ENCODE measurements at regions not wholly inside any gene's neighbourhood (a gene's known extent, or its start where the extent isn't known, plus 50 kb on each side); places are given as distances from the start of the nearest gene placed in this dataset.

DNA sequence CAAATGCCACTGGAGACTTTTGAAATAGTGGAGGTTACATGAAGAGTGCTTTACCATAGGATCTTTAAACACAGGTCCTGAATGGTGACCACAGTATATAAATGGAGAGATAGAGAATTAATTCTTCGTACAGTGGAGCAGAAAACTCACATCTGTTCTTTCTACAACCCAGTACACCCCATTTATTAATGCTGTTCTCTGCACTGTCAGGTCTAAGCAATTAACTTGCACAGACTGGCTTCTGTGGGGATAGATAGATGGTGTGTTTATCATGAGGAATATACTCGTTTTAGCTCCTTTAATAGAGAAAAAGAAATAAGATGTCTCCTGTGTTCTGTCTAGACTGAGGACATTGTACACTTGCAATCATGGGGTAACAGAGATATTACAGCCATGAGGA is 494.3 kb downstream of the TRHDE start:
- no peak for DNase-seq
- H3K27ac ChIP-seq, result no peak overlapping the region
- in situ Hi-C loops (cut with MboI), result no loop called here
- TF ChIP-seq EZH2phosphoT487 (IDR thresholded peaks at IDR 0.05; ENCODE audit: insufficient read depth, low read depth) (no peak), EZH2 (IDR thresholded peaks at IDR 0.05; ENCODE audit: insufficient read depth, poor library complexity, severe bottlenecking) (no peak)
- no peaks in the 10 kb centered on the region for H3F3A ChIP-seq (ENCODE audit: insufficient read depth)
- no peaks in the 10 kb centered on the region for H3K9me3 ChIP-seq (ENCODE audit: low read depth)
- no peak overlapping the region for H3K4me2 ChIP-seq (ENCODE audit: unreplicated experiment)
- no peak overlapping the region for H3K9ac ChIP-seq
- H3K4me1 ChIP-seq (ENCODE audit: insufficient read depth), result no peaks in the 10 kb centered on the region
- H2AFZ ChIP-seq, result no peak overlapping the region
- no peaks in the 10 kb centered on the region for H3K36me3 ChIP-seq (ENCODE audit: low read depth)
- no peaks in the 10 kb centered on the region for H4K20me1 ChIP-seq (ENCODE audit: insufficient read depth)
- H3K79me2 ChIP-seq (ENCODE audit: insufficient read depth), result no peaks in the 10 kb centered on the region
- WGBS, 2 experiments (ENCODE audit: low coverage in 1 of 2, low lambda C conversion rate in 2 of 2, missing lambda C conversion rate in 2 of 2), result 0 to 2% methylated on average over 2 of the region's 2 CpGs
- no peak overlapping the region for H3K4me3 ChIP-seq
- H3K27me3 ChIP-seq (replicated peaks; ENCODE audit: insufficient read depth), result no peaks in the 10 kb centered on the region
- H3K9me2 ChIP-seq (ENCODE audit: insufficient read depth), result no peaks in the 10 kb centered on the region

DNA sequence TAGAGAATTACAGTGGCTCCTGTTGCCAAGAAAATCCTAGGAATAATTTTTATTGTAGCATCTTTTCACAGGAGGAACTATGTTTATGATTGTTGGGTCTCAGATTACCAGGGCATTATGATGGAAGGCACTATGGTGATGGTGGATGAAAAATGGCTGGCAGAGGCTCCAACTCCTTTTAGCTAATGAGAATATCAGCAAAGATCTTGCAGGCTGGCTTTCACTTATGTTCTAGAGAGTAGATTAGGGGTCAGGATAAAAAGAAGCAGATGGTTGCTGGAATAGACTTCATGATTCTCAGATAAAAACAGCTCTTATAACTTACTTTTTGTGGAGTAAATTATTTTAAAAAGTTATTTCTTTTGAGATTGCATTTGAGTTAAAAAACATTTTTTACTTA is 501.9 kb downstream of the TRHDE start:
- no peak for DNase-seq
- no peak overlapping the region for H3K9ac ChIP-seq
- H3K27ac ChIP-seq, result no peak overlapping the region
- H3F3A ChIP-seq (ENCODE audit: insufficient read depth), result no peaks in the 10 kb centered on the region
- no peak overlapping the region for H2AFZ ChIP-seq
- no peaks in the 10 kb centered on the region for H3K4me1 ChIP-seq (ENCODE audit: insufficient read depth)
- in situ Hi-C loops (cut with MboI), result no loop called here
- no peaks in the 10 kb centered on the region for H3K9me3 ChIP-seq (ENCODE audit: low read depth)
- TF ChIP-seq EZH2 (IDR thresholded peaks at IDR 0.05; ENCODE audit: insufficient read depth, poor library complexity, severe bottlenecking) (no peak), EZH2phosphoT487 (IDR thresholded peaks at IDR 0.05; ENCODE audit: insufficient read depth, low read depth) (no peak)
- no peaks in the 10 kb centered on the region for H4K20me1 ChIP-seq (ENCODE audit: insufficient read depth)
- H3K36me3 ChIP-seq (ENCODE audit: low read depth), result no peaks in the 10 kb centered on the region
- H3K4me2 ChIP-seq (ENCODE audit: unreplicated experiment), result no peak overlapping the region
- H3K27me3 ChIP-seq (replicated peaks; ENCODE audit: insufficient read depth), result no peaks in the 10 kb centered on the region
- H3K79me2 ChIP-seq (ENCODE audit: insufficient read depth), result no peaks in the 10 kb centered on the region
- no peaks in the 10 kb centered on the region for H3K9me2 ChIP-seq (ENCODE audit: insufficient read depth)
- no peak overlapping the region for H3K4me3 ChIP-seq

DNA sequence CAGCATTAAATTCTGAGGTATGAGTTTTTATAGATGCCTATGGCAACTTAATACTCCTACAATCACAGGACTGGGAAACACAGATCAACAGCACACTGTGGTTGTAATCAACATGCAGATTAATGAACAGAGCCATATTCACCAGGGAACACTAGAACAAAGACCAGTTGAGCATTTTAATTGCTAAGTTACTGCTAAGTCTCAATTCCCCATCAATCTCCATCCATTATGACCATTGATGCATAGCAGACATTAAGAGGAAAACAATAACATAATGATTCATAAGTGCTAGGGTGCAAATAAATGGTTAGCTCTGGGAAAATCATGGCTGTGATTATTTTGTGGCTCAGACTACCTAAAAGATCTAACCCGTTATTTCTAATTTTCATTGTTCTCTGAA is 505.6 kb downstream of the TRHDE start:
- in situ Hi-C loops (cut with MboI), result no loop called here
- H3K27me3 ChIP-seq (replicated peaks; ENCODE audit: insufficient read depth), result no peaks in the 10 kb centered on the region
- no peaks in the 10 kb centered on the region for H3F3A ChIP-seq (ENCODE audit: insufficient read depth)
- H3K27ac ChIP-seq, result no peak overlapping the region
- H3K9me3 ChIP-seq (ENCODE audit: low read depth), result no peaks in the 10 kb centered on the region
- no peak for DNase-seq
- 24 to 25% methylated on average over 1 of the region's 1 CpG for WGBS, 2 experiments (ENCODE audit: low coverage in 1 of 2, low lambda C conversion rate in 2 of 2, missing lambda C conversion rate in 2 of 2)
- TF ChIP-seq EZH2phosphoT487 (IDR thresholded peaks at IDR 0.05; ENCODE audit: insufficient read depth, low read depth) (no peak), EZH2 (IDR thresholded peaks at IDR 0.05; ENCODE audit: insufficient read depth, poor library complexity, severe bottlenecking) (no peak)
- no peaks in the 10 kb centered on the region for H3K4me1 ChIP-seq (ENCODE audit: insufficient read depth)
- no peak overlapping the region for H3K4me3 ChIP-seq
- no peaks in the 10 kb centered on the region for H4K20me1 ChIP-seq (ENCODE audit: insufficient read depth)
- no peak overlapping the region for H2AFZ ChIP-seq
- no peaks in the 10 kb centered on the region for H3K79me2 ChIP-seq (ENCODE audit: insufficient read depth)
- H3K9me2 ChIP-seq (ENCODE audit: insufficient read depth), result no peaks in the 10 kb centered on the region
- H3K36me3 ChIP-seq (ENCODE audit: low read depth), result no peaks in the 10 kb centered on the region
- H3K9ac ChIP-seq, result no peak overlapping the region
- H3K4me2 ChIP-seq (ENCODE audit: unreplicated experiment), result no peak overlapping the region

DNA sequence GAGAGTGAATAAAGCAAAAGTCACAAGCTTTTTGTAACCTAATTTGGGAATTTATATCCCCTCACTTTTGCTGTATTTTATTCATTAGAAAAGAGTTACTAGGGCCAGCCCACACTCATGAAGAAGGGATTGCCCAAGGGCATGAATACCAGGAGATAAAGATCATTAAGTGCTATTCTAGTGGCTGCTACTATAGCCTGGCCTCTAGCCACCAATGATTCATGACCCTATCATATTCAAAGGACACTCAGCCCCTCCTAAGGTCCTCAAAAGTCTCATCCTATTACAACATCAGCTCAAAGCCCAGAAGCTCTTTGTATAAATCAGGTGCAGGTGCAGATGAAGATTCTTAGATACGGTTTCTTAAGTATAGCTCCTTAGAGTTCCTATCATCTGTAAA is 518.1 kb downstream of the TRHDE start:
- H3K4me2 ChIP-seq (ENCODE audit: unreplicated experiment), result no peak overlapping the region
- H3K4me1 ChIP-seq (ENCODE audit: insufficient read depth), result no peaks in the 10 kb centered on the region
- in situ Hi-C loops (cut with MboI), result no loop called here
- no peak overlapping the region for H3K9ac ChIP-seq
- H3K4me3 ChIP-seq, result no peak overlapping the region
- WGBS, 2 experiments (ENCODE audit: low coverage in 1 of 2, low lambda C conversion rate in 2 of 2, missing lambda C conversion rate in 2 of 2), result 38 to 49% methylated on average over 1 of the region's 1 CpG
- H3K27me3 ChIP-seq (replicated peaks; ENCODE audit: insufficient read depth), result no peaks in the 10 kb centered on the region
- TF ChIP-seq EZH2phosphoT487 (IDR thresholded peaks at IDR 0.05; ENCODE audit: insufficient read depth, low read depth) (no peak), EZH2 (IDR thresholded peaks at IDR 0.05; ENCODE audit: insufficient read depth, poor library complexity, severe bottlenecking) (no peak)
- no peak overlapping the region for H2AFZ ChIP-seq
- H3K36me3 ChIP-seq (ENCODE audit: low read depth), result no peaks in the 10 kb centered on the region
- peak; percentile 3 for DNase-seq
- H3K9me2 ChIP-seq (ENCODE audit: insufficient read depth), result no peaks in the 10 kb centered on the region
- H3K79me2 ChIP-seq (ENCODE audit: insufficient read depth), result no peaks in the 10 kb centered on the region
- no peaks in the 10 kb centered on the region for H3F3A ChIP-seq (ENCODE audit: insufficient read depth)
- H3K27ac ChIP-seq, result no peak overlapping the region
- no peaks in the 10 kb centered on the region for H4K20me1 ChIP-seq (ENCODE audit: insufficient read depth)
- H3K9me3 ChIP-seq (ENCODE audit: low read depth), result no peaks in the 10 kb centered on the region

DNA sequence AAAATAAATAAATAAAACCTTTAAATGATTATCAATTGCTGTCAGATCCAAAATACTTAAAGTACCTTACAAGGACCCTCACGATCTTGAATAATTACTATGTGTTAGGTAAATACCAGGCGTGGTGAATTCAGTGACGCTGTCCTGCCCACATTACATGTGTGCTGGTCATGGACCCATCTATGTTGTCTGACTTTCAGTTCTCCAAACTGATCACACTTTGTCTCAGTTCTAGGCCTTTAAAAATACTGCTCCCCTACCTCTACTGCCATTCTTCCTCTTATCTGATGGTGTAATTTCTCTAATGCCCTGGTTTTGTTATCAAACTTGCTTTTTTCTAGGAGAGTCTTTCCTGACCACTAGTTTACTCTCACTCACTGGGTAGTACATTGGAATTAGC is 520.7 kb downstream of the TRHDE start:
- no peaks in the 10 kb centered on the region for H3K4me1 ChIP-seq (ENCODE audit: insufficient read depth)
- H3K9me3 ChIP-seq (ENCODE audit: low read depth), result no peaks in the 10 kb centered on the region
- H3K36me3 ChIP-seq (ENCODE audit: low read depth), result no peaks in the 10 kb centered on the region
- H3F3A ChIP-seq (ENCODE audit: insufficient read depth), result no peaks in the 10 kb centered on the region
- in situ Hi-C loops (cut with MboI), result no loop called here
- no peak overlapping the region for H3K9ac ChIP-seq
- no peaks in the 10 kb centered on the region for H3K79me2 ChIP-seq (ENCODE audit: insufficient read depth)
- no peak overlapping the region for H3K4me2 ChIP-seq (ENCODE audit: unreplicated experiment)
- no peaks in the 10 kb centered on the region for H4K20me1 ChIP-seq (ENCODE audit: insufficient read depth)
- H2AFZ ChIP-seq, result no peak overlapping the region
- H3K27ac ChIP-seq, result no peak overlapping the region
- 37 to 43% methylated on average over 3 of the region's 3 CpGs for WGBS, 2 experiments (ENCODE audit: low coverage in 1 of 2, low lambda C conversion rate in 2 of 2, missing lambda C conversion rate in 2 of 2)
- no peak overlapping the region for H3K4me3 ChIP-seq
- TF ChIP-seq EZH2 (IDR thresholded peaks at IDR 0.05; ENCODE audit: insufficient read depth, poor library complexity, severe bottlenecking) (no peak), EZH2phosphoT487 (IDR thresholded peaks at IDR 0.05; ENCODE audit: insufficient read depth, low read depth) (no peak)
- no peaks in the 10 kb centered on the region for H3K9me2 ChIP-seq (ENCODE audit: insufficient read depth)
- DNase-seq, result no peak
- no peaks in the 10 kb centered on the region for H3K27me3 ChIP-seq (replicated peaks; ENCODE audit: insufficient read depth)

All from GM23248 (cell line).